Activated naive CD8-positive, alpha-beta T cell (primary cell): ENCODE measurements at regions not wholly inside any gene's neighbourhood (a gene's known extent, or its start where the extent isn't known, plus 50 kb on each side); places are given as distances from the start of the nearest gene placed in this dataset.

Experiments used
- H3K27ac Mint-ChIP-seq: one replicate; pipeline ENCODE4 v1.8.0; 2021; ENCODE audit warnings: mixed read lengths
- H3K27me3 Mint-ChIP-seq: one replicate; pipeline ENCODE4 v1.8.0; 2021; ENCODE audit warnings: mixed read lengths
- H3K36me3 Mint-ChIP-seq: one replicate; pipeline ENCODE4 v1.8.0; 2021; ENCODE audit warnings: mixed read lengths
- H3K4me1 Mint-ChIP-seq: one replicate; pipeline ENCODE4 v1.8.0; 2021; ENCODE audit warnings: low read depth, mixed read lengths
- H3K4me3 Mint-ChIP-seq: one replicate; pipeline ENCODE4 v1.8.0; 2021; ENCODE audit warnings: mild to moderate bottlenecking, mixed read lengths
- H3K9me3 Mint-ChIP-seq: one replicate; pipeline ENCODE4 v1.8.0; 2021; ENCODE audit warnings: low read depth, mixed read lengths

DNA sequence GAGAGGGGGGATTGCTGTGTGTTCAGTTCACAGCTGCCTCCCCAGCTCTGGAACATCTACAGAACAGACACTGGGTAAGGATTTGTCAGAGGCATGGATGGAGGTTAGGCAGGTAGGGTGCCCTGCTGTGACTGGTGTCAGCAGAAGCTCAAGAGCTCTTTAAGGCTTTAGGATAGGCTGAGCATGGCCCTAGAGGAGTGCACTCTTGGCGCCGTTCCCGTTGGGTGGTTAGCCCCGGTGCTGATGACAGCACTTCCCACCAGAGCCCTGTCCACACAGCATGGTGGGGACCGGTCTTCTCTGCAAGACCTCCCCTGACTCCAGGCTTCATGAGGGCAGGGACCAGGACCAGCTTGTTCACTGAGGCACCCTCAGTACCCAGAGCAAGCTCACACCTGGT lies 262.0 kb downstream of the BMP7 start:
- Mint-ChIP-seq H3K4me3 (no peak overlapping the region), H3K27ac (no peak overlapping the region), H3K36me3 (no peaks in the 10 kb centered on the region), H3K27me3 (peaks cover 6% of the 10 kb centered on the region), H3K4me1 (no peaks in the 10 kb centered on the region), H3K9me3 (no peaks in the 10 kb centered on the region)

- no peaks in the 10 kb centered on the region for H3K36me3 Mint-ChIP-seq
- H3K4me1 Mint-ChIP-seq = no peaks in the 10 kb centered on the region
- no peaks in the 10 kb centered on the region for H3K9me3 Mint-ChIP-seq
- H3K27ac Mint-ChIP-seq = no peak overlapping the region
- H3K4me3 Mint-ChIP-seq = no peak overlapping the region
- H3K27me3 Mint-ChIP-seq = peaks cover 8% of the 10 kb centered on the region
Measured at GRCh38 chr20:57004951-57005933, 261.2 kb downstream of the BMP7 start.

GRCh38 chr20:57006411-57007170 lies 259.9 kb downstream of the BMP7 start:
- Mint-ChIP-seq H3K4me3 (no peak overlapping the region), H3K27ac (no peak overlapping the region), H3K27me3 (peaks cover 13% of the 10 kb centered on the region)

DNA sequence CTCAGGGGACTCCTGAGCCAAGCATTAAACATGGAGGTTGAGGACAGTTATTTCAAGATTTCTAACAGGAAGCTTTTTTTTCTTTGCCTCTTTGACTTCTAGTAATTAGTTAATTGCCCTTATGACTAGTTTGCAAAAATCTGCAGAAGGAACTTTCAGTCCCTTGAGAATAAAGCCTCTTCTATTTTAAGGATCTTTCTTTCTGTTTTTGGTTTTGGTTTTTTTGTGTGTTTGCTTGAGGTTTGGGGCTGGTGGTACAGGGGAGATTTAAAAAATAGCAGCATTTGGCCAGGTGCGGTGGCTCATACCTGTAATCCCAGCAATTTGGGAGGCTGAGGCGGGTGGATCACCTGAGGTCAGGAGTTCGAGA lies 259.3 kb downstream of the BMP7 start:
- Mint-ChIP-seq H3K4me3 (no peak overlapping the region), H3K27me3 (peaks cover 13% of the 10 kb centered on the region), H3K4me1 (no peaks in the 10 kb centered on the region), H3K9me3 (no peaks in the 10 kb centered on the region), H3K27ac (no peak overlapping the region), H3K36me3 (no peaks in the 10 kb centered on the region)

More at GRCh38 chr20:57006411-57007170, 259.9 kb downstream of the BMP7 start:
- Mint-ChIP-seq H3K9me3 (no peaks in the 10 kb centered on the region), H3K36me3 (no peaks in the 10 kb centered on the region), H3K4me1 (no peaks in the 10 kb centered on the region)

DNA sequence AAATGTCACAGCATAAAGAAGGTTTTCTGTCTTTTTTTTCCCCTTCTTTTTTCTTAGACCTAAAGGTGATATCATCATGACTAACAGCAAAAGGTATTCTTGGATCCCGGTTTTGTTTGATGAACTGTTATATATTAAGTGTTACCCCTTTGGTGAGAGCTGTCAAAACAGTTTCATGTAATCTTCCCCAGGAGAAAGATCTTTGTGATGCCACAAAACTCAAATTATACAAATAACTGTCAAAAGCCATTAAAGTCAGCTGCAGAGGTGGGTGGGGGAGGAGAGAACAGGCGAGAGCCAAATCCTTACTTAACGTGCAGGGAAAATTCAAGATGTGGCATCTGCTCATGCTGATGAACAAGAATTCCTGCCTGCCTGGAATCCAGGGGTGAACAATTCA lies 258.2 kb downstream of the BMP7 start:
- no peaks in the 10 kb centered on the region for H3K9me3 Mint-ChIP-seq
- peaks cover 16% of the 10 kb centered on the region for H3K27me3 Mint-ChIP-seq
- H3K4me1 Mint-ChIP-seq = no peaks in the 10 kb centered on the region
- H3K36me3 Mint-ChIP-seq = no peaks in the 10 kb centered on the region
- H3K27ac Mint-ChIP-seq = no peak overlapping the region
- H3K4me3 Mint-ChIP-seq = no peak overlapping the region

- H3K27ac Mint-ChIP-seq = no peak overlapping the region
- H3K4me3 Mint-ChIP-seq = no peak overlapping the region
- no peaks in the 10 kb centered on the region for H3K36me3 Mint-ChIP-seq
- H3K27me3 Mint-ChIP-seq = peaks cover 16% of the 10 kb centered on the region
- no peaks in the 10 kb centered on the region for H3K4me1 Mint-ChIP-seq
- no peaks in the 10 kb centered on the region for H3K9me3 Mint-ChIP-seq
Measured at GRCh38 chr20:57009355-57009754, 257.1 kb downstream of the BMP7 start.

- Mint-ChIP-seq H3K27me3 (peaks cover 18% of the 10 kb centered on the region), H3K36me3 (no peaks in the 10 kb centered on the region), H3K9me3 (no peaks in the 10 kb centered on the region), H3K27ac (no peak overlapping the region), H3K4me1 (no peaks in the 10 kb centered on the region), H3K4me3 (no peak overlapping the region)
Measured at GRCh38 chr20:57009775-57010174, 256.7 kb downstream of the BMP7 start.

DNA sequence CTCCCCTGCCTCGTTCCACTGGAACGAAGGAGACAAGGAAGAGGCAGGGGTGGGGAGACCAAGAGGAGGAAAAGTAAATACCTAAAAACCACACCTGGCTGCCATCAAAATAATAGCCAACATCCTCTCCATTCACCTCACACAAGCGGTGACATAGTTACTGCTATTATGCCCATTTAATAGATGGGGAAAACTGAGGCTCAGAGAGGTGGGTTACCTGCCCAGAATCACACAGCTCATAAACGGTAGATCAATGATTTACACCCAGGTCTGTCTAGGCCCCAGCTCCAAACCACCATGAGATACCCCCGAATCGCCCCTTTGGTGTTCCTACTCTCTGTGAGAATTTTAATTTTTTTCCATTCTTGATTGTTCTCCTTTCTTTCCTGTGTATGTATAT lies 253.8 kb downstream of the BMP7 start:
- Mint-ChIP-seq H3K27ac (no peak overlapping the region), H3K4me1 (no peaks in the 10 kb centered on the region), H3K4me3 (no peak overlapping the region), H3K27me3 (peaks cover 23% of the 10 kb centered on the region), H3K9me3 (no peaks in the 10 kb centered on the region), H3K36me3 (no peaks in the 10 kb centered on the region)

GRCh38 chr20:57013217-57013616 lies 253.2 kb downstream of the BMP7 start:
- Mint-ChIP-seq H3K27ac (no peak overlapping the region), H3K9me3 (no peaks in the 10 kb centered on the region), H3K27me3 (peaks cover 21% of the 10 kb centered on the region), H3K4me1 (no peaks in the 10 kb centered on the region), H3K4me3 (no peak overlapping the region), H3K36me3 (no peaks in the 10 kb centered on the region)

DNA sequence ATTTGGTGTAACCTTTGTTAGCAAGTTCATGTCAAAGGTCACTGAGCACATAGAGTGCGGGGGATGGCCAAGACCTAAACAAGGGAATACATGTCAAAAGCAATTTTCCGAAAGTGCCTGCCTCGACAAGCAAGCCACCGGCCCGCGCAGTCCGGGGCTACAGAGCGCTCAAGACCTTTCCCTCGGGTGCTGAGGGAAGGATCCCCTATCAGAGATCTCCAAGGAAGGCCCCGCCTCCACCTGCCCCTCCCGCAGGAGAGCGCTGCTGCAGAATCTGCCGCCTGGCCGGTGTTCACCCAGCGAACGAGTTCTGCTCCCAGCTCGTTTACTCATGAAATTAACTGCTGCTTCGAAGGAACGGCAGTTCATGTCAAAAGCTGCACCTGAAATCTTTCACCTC lies 252.7 kb downstream of the BMP7 start:
- no peaks in the 10 kb centered on the region for H3K9me3 Mint-ChIP-seq
- no peak overlapping the region for H3K4me3 Mint-ChIP-seq
- H3K27me3 Mint-ChIP-seq = peaks cover 21% of the 10 kb centered on the region
- H3K4me1 Mint-ChIP-seq = no peaks in the 10 kb centered on the region
- H3K36me3 Mint-ChIP-seq = no peaks in the 10 kb centered on the region
- H3K27ac Mint-ChIP-seq = no peak overlapping the region

DNA sequence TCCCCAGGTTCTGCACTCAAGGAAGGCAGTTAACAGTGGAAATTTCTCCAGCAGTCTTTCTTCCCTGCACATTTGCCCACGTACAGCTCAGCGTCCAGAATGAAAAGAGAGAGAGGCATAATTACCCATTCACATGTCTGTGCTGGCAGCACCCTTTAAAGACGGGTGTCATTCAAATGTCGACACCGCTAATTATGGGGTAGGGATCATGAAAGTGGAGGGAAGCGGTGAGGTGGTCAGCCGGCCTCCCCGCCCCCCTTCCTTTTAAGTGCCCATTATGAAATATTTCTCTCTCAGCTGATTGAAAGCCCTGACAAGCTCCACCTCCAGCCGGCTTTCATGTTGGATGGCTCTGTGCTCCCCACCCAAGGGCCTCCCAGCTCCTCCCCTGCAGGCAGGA lies 246.1 kb downstream of the BMP7 start:
- no peaks in the 10 kb centered on the region for H3K36me3 Mint-ChIP-seq
- no peak overlapping the region for H3K27ac Mint-ChIP-seq
- no peaks in the 10 kb centered on the region for H3K4me1 Mint-ChIP-seq
- no peak overlapping the region for H3K4me3 Mint-ChIP-seq
- peaks cover 12% of the 10 kb centered on the region for H3K27me3 Mint-ChIP-seq
- H3K9me3 Mint-ChIP-seq = no peaks in the 10 kb centered on the region

DNA sequence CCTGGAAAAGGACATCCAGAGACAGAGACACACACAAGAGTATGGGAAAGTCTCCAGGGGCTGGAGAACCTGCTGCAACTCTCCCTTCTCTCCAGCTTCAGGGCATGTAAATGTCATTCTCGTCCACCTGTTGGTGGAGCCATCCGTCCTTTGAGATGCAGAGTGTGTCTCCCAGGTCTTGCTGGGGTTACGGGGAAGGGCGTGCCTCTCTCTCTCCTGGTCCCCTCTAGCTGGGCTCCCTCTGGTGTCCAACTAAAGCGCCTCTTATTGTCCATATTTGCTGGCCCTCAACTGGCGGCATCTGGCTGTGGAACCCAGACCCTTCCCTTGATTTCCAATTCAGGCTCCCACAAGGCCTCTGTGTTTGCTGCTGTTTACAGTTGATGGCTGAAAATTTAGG lies 244.1 kb downstream of the BMP7 start:
- Mint-ChIP-seq H3K9me3 (no peaks in the 10 kb centered on the region), H3K27me3 (peaks cover 10% of the 10 kb centered on the region), H3K4me3 (no peak overlapping the region), H3K36me3 (no peaks in the 10 kb centered on the region), H3K4me1 (no peaks in the 10 kb centered on the region), H3K27ac (no peak overlapping the region)

DNA sequence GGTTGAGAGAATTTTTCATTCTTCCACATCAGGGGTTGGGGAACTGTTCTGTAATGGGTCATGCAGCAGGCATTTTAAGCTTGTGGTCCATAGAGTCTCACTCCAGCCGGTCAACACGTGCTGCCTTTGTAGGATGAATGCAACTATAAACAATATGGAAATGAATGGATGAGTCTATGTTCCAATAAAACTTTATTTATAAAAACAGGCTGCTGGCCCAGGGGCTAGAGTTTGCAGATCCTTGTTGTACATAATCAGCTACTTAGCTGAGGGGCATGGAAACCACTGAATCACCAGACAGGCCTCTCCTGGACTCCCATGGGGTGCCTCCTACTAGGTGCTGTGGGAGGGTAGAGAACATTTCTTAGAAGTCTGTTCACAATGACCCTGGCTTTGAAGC lies 243.4 kb downstream of the BMP7 start:
- no peak overlapping the region for H3K4me3 Mint-ChIP-seq
- H3K27ac Mint-ChIP-seq = no peak overlapping the region
- no peaks in the 10 kb centered on the region for H3K36me3 Mint-ChIP-seq
- no peaks in the 10 kb centered on the region for H3K9me3 Mint-ChIP-seq
- peaks cover 10% of the 10 kb centered on the region for H3K27me3 Mint-ChIP-seq
- no peaks in the 10 kb centered on the region for H3K4me1 Mint-ChIP-seq

DNA sequence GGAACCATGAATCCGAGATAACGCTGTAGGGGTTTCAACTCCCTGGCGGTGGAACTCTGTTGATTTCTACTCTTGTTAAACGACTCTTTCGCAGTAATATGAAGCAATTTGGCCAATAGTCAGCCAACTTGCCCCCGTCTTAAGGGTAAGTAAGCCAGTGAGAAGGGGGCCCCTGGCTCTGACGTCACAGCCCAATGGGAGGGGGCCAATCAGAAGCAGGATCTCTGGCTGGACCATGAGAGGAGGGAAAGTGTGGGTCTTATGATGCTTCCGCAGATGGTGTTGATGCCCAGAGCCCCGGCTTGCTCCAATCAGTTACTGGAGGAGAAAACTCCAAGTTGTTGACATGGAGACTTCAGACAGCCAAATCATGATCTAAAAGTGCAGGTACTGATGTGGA lies 242.4 kb downstream of the BMP7 start:
- no peaks in the 10 kb centered on the region for H3K4me1 Mint-ChIP-seq
- H3K9me3 Mint-ChIP-seq = no peaks in the 10 kb centered on the region
- no peak overlapping the region for H3K4me3 Mint-ChIP-seq
- no peaks in the 10 kb centered on the region for H3K36me3 Mint-ChIP-seq
- no peak overlapping the region for H3K27ac Mint-ChIP-seq
- H3K27me3 Mint-ChIP-seq = peaks cover 10% of the 10 kb centered on the region

GRCh38 chr20:57024849-57025248 lies 241.6 kb downstream of the BMP7 start:
- Mint-ChIP-seq H3K36me3 (no peaks in the 10 kb centered on the region), H3K27me3 (peaks cover 13% of the 10 kb centered on the region), H3K27ac (no peak overlapping the region), H3K4me3 (no peak overlapping the region), H3K9me3 (no peaks in the 10 kb centered on the region), H3K4me1 (no peaks in the 10 kb centered on the region)
